HepG2 (cell line): ENCODE measurements at regions not wholly inside any gene's neighbourhood (a gene's known extent, or its start where the extent isn't known, plus 50 kb on each side); places are given as distances from the start of the nearest gene placed in this dataset.

Experiments used
- ATF4 ChIP-seq, 2 experiments: fragments of 450-650 bp in 1 of 2; sonication (generic) in 1 of 2; formaldehyde crosslinking; IDR thresholded peaks; 2 replicates each; pipeline versions ENCODE4 v1.5.0 to v1.8.0; 2020 to 2022; ENCODE audit warnings: mild to moderate bottlenecking in 1 of 2, missing genetic modification reagents in 1 of 2
- CCDC6 ChIP-seq: sonication (generic); formaldehyde crosslinking; IDR thresholded peaks from 2 replicates; pipeline ENCODE4 v1.8.1; 2022; ENCODE audit warnings: mild to moderate bottlenecking, missing genetic modification reagents, moderate library complexity
- CENPBD1 ChIP-seq: sonication (generic); formaldehyde crosslinking; IDR thresholded peaks from 2 replicates; pipeline ENCODE4 v1.8.0; 2022; ENCODE audit warnings: missing genetic modification reagents, low read depth, mild to moderate bottlenecking, borderline replicate concordance
- E2F2 ChIP-seq: sonication (generic); formaldehyde crosslinking; IDR thresholded peaks from 2 replicates; pipeline ENCODE4 v1.4.0; 2020; ENCODE audit warnings: missing genetic modification reagents, borderline replicate concordance
- GATAD1 ChIP-seq: IDR thresholded peaks from 2 replicates; pipeline ENCODE4 v1.6.1; 2016; ENCODE audit warnings: missing genetic modification reagents, missing compliant biosample characterization
- HOXA3 ChIP-seq: sonication (generic); formaldehyde crosslinking; IDR thresholded peaks from 2 replicates; pipeline ENCODE4 v1.5.0; 2020; ENCODE audit warnings: missing genetic modification reagents
- KMT2B ChIP-seq: IDR thresholded peaks from 2 replicates; pipeline ENCODE4 v1.6.1; 2016; ENCODE audit warnings: missing genetic modification reagents, missing compliant biosample characterization
- MLX ChIP-seq: IDR thresholded peaks from 2 replicates; pipeline ENCODE4 v1.6.1; 2016
- NCOR1 ChIP-seq: fragments of 200-600 bp; sonication (generic); IDR thresholded peaks from 2 replicates; pipeline ENCODE4 v1.7.0; 2017; ENCODE audit warnings: antibody characterized with exemption, low read length, borderline replicate concordance
- PPARG ChIP-seq: conservative IDR thresholded peaks from 2 replicates; pipeline ENCODE4 v1.6.1; 2016; ENCODE audit warnings: missing biosample characterization, missing genetic modification reagents
- RERE ChIP-seq: IDR thresholded peaks from 2 replicates; pipeline ENCODE4 v1.6.1; 2016; ENCODE audit warnings: low read depth, missing genetic modification reagents, missing compliant biosample characterization
- SIN3A ChIP-seq: IDR thresholded peaks from 2 replicates; pipeline ENCODE4 v1.6.1; 2011; ENCODE audit warnings: low read depth, mild to moderate bottlenecking, control low read depth, low read length, borderline replicate concordance
- SMC3 ChIP-seq: IDR thresholded peaks from 2 replicates; pipeline ENCODE4 v1.6.1; 2011; ENCODE audit warnings: low read length, improper control_type of control experiment
- ZNF703 ChIP-seq: sonication (generic); formaldehyde crosslinking; IDR thresholded peaks from 2 replicates; pipeline ENCODE4 v1.5.1; 2020; ENCODE audit warnings: missing genetic modification reagents, mild to moderate bottlenecking, moderate library complexity, borderline replicate concordance
- ZNF816 ChIP-seq: sonication (generic); formaldehyde crosslinking; IDR thresholded peaks from 2 replicates; pipeline ENCODE4 v1.8.0; 2022; ENCODE audit warnings: missing genetic modification reagents, mild to moderate bottlenecking, borderline replicate concordance

GRCh38 chr3:30511524-30512251 is 94.7 kb upstream of the TGFBR2 start (continued):
- peak; percentile 39; the same call in 1 of the 2 replicates for TF ChIP-seq NCOR1
- peak; percentile 30; the same call in 1 of the 2 replicates for TF ChIP-seq MLX (CRISPR knock-in tag)
- TF ChIP-seq CENPBD1, result no peak
- TF ChIP-seq GATAD1 (CRISPR knock-in tag), result 0 out of 2 replicates have a peak, but pooled peaks have one; percentile 24
- TF ChIP-seq CCDC6 (CRISPR knock-in tag), result 0 out of 2 replicates have a peak, but pooled peaks have one; percentile 35
- TF ChIP-seq SIN3A, result no peak
- TF ChIP-seq PPARG (CRISPR knock-in tag), result 0 out of 2 replicates have a peak, but pooled peaks have one; percentile 31
- TF ChIP-seq ATF4 (CRISPR knock-in tag; IDR thresholded peaks at IDR 0.05), result peak in 1 of 2 experiments; percentile 90; a peak in 2 of 4 replicates
- no peak for TF ChIP-seq ZNF703
- peak; percentile 61; the same call in 1 of the 2 replicates for TF ChIP-seq RERE (CRISPR knock-in tag)
- TF ChIP-seq SMC3, result peak; percentile 40; the same call in 1 of the 2 replicates
- TF ChIP-seq HOXA3 (CRISPR knock-in tag), result 0 out of 2 replicates have a peak, but pooled peaks have one; percentile 33
- no peak for TF ChIP-seq E2F2 (CRISPR knock-in tag)
- TF ChIP-seq ZNF816 (CRISPR knock-in tag), result no peak
- TF ChIP-seq KMT2B (CRISPR knock-in tag), result peak; percentile 53; the same call in 1 of the 2 replicates
